Keratinocyte (primary cell): ENCODE measurements at regions not wholly inside any gene's neighbourhood (a gene's known extent, or its start where the extent isn't known, plus 50 kb on each side); places are given as distances from the start of the nearest gene placed in this dataset.

Experiments used
- EZH2 ChIP-seq: IDR thresholded peaks from one replicate; pipeline ENCODE4 v1.6.1; 2012; ENCODE audit warnings: inconsistent platforms, mild to moderate bottlenecking, low read length, moderate library complexity
- TF ChIP-seq, protein P1 (sequence below), 3 experiments: IDR thresholded peaks in 1 of 3; conservative IDR thresholded peaks in 1 of 3; optimal IDR thresholded peaks in 1 of 3; 2 replicates in 2 of 3; 3 replicates in 1 of 3; pipeline versions ENCODE3 to v1.5.1; 2011; ENCODE audit warnings: low read length in 3 of 3, mild to moderate bottlenecking in 3 of 3, moderate library complexity in 2 of 3, control low read depth in 1 of 3, inconsistent platforms in 1 of 3; ENCODE audit not compliant: insufficient read depth in 2 of 3; ENCODE audit errors: extremely low read depth in 1 of 3

DNA sequence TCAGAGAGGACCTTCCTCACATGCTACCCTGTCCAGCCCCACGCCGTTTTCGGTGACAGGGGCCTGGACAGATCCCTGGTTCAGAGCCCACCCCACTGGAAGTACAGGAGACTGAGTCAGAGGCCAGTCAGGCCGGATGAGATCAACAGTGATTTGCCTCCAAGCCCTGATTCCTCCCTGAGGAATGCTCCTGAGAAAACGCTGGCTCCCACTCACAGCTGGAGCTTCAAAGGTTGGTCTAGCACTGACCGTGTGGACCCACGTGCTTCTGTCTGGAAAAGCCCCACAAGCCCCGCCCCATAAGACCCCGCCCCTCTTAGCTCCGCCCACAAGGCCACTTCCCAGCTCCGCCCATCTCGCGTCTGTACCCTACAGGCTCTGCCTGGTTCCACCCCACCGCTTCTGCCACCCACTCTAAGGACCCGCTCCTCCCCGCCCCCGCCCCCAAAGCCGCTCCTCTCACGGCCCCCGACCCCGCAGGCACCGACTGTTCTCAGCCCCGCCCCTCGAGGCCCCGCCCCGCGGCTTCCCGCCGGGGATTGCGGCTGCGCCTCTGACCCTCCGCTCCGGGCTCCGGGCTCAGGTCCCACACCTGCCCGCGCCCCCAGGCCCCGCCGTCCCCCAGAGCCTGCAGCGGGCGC lies 64.9 kb upstream of the BHLHE23 start:
- TF ChIP-seq, protein P1, sequence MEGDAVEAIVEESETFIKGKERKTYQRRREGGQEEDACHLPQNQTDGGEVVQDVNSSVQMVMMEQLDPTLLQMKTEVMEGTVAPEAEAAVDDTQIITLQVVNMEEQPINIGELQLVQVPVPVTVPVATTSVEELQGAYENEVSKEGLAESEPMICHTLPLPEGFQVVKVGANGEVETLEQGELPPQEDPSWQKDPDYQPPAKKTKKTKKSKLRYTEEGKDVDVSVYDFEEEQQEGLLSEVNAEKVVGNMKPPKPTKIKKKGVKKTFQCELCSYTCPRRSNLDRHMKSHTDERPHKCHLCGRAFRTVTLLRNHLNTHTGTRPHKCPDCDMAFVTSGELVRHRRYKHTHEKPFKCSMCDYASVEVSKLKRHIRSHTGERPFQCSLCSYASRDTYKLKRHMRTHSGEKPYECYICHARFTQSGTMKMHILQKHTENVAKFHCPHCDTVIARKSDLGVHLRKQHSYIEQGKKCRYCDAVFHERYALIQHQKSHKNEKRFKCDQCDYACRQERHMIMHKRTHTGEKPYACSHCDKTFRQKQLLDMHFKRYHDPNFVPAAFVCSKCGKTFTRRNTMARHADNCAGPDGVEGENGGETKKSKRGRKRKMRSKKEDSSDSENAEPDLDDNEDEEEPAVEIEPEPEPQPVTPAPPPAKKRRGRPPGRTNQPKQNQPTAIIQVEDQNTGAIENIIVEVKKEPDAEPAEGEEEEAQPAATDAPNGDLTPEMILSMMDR (optimal IDR thresholded peaks at IDR 0.05 in 1 of 3, IDR thresholded peaks at IDR 0.05 in 1 of 3, conservative IDR thresholded peaks at IDR 0.05 in 1 of 3; ENCODE audit: extremely low read depth in 1 of 3, insufficient read depth in 2 of 3, low read length in 3 of 3): no peak
- TF ChIP-seq EZH2: no peak
